HG02943 (cell line): ENCODE measurements at regions not wholly inside any gene's neighbourhood (a gene's known extent, or its start where the extent isn't known, plus 50 kb on each side); places are given as distances from the start of the nearest gene placed in this dataset.

Source experiments
- ATAC-seq: cut with Tn5 transposase; IDR thresholded peaks from one replicate; pipeline ENCODE4 v1.9.1; 2021; ENCODE audit warnings: mild to moderate bottlenecking, low read depth, moderate library complexity; ENCODE audit not compliant: unreplicated experiment

DNA sequence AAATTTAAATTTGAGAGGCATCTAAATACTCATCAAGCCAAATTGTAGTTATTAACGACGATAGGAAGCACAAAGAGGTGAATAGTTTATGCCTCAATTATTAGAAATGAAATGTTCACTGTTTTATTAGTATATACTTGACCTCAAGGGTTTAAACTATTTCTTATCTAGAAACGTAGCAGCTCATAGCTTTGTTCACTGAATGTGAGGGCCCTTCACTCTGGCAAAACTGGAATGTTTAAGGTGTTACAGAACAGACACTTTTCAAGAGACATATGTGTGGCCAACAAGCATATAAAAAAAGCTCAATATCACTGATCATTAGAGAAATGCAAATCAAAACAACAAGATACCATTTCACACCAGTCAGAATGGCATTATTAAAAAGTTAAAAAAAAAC, 151.2 kb upstream of the KCNN2 start:
- no peak for ATAC-seq

DNA sequence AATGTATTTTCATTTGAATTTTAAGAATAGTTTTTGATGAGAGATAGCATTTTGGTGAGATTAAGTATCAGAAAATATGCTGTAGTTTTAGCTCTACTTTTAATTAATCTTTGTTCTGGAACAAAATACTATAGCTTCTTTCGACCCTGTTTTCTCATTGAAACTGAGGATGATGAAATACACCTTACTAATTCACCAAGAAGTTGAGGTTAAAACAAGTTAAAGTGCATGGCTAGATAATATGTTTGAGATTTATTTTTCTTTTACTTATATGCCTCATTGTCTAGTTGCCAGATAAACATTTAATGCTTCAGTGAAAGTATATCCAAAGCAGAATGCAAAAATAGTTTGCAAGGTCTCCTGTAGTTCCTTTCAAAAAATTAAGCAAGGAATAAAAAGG, 140.1 kb upstream of the KCNN2 start:
- ATAC-seq, result no peak

DNA sequence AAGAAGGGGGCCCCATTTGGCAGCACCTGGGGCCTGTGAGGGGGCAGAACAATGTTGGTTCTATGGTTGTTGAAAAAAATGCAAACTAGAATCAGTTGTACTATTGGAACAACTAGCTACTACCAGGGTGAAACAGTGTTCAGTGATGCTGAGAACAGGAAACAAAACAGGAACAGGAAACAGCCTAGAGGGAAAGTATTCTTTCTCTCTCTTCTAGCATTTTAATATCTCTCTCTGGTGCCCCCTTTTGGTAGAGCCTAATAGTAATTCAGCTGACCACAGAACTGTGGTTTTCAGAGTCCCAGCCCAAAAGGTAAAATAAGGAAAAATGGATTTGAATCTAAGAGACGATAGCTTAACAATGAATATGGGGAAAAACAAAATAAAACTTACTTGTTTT, 138.0 kb upstream of the KCNN2 start:
- no peak for ATAC-seq

DNA sequence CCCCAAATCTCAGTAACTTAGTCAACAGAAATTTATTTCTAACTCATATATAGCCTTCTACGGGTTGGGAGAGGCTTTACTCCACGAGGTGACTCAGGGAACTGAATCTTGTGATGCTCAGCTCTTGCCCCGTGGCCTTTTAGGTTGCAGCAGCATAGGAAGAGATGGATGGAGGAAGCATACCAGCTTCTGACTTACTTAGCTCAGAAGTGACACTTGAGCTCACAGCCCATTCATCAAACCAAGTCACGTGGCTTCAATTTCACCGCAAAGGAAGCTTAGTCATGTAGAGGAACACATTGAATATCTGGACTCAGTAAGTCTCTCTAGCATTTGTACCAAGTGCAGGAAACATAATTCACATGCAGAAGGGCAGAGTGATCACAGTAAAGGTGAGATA, 124.1 kb upstream of the KCNN2 start:
- no peak for ATAC-seq

DNA sequence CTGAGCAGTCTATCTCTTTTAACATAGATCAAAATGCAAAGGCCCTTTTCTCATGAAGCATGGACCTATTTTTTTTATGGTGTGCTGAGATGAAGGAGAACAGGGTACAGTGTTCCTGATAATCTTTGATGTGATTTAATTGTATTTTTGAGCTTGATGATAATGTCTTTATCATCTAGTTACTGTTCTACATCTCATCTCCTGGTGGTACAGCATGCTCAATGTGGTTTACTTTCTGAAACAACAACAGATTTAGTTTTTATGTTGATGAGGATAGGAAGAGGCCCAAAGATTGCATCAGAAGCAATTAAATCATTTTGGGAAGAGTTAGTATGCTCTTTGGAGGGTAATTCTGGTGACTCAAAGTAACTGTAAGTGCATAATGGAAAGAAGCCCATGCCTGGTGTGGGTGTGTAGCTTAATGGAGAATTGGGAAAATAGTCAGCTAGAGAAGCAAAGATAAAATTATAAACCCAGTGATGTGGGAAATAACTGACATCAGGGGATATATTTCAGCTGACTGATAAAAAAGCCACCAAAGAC, 123.0 kb upstream of the KCNN2 start:
- ATAC-seq, result no peak

DNA sequence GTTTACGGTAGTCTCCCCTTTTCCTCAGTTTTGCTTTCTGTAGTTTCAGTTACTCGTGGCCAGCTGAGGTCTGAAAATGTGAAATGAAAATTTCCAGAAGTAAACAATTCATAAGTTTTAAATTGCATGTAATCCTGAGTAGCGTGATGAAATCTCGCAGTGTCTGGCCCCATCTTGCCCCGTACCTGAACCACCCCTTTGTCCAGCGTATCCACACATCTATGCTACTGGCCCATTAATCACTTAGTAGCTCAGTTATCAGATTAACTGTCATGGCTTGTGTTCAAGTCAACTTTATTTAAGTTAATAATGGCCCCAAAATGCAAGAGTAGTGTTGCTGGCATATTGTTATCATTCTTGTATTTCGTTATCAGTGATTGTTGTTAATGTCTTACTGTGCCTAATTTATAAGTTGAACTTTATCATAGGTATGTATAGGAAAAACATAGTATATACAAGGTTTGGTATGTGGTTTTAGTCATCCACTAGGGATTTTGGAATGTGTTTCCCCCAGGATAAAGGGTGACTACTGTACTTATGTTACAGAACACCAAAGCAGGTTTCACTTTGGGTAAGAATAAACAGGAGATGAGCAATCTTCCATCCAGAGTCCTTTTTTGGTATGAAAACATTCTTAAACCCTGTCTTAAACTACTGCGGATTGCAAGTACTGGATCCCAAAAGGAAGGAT, 118.4 kb upstream of the KCNN2 start:
- ATAC-seq, result no peak

DNA sequence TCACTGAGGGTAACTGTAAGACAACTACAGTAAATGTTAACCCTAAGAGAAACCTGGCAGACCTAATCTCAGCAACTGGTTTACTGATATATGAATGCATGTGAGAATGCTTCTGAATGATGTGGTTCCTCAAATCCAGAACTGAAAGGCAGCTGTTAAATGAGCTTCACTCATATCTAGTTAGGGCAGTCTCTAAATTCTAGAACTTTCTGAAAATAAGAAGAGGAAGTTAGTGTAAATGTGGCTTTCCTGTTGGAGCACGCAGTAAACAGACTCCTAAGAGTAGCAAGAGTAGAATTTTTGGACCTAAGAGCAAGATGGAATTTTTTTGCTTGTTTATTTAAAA, 117.9 kb upstream of the KCNN2 start:
- ATAC-seq, result no peak

DNA sequence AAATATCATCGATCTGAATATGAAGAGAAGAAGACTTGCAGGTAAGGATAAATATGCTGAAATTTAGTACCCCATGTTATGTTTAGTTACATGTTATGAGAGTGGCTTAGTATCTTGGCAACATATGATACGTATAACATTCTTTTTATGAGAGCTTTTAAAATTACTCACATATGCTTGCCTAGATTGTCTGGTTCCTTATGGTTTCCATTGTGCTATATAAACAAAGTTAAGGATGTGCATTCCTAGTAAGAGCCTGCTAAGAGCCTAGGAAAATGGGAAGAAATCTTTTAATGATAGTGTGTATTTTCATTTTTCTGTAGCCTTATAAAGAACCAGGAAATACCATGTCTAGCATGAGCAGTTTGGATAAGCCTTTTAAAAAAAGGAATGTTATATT, 112.0 kb upstream of the KCNN2 start:
- ATAC-seq, result no peak

DNA sequence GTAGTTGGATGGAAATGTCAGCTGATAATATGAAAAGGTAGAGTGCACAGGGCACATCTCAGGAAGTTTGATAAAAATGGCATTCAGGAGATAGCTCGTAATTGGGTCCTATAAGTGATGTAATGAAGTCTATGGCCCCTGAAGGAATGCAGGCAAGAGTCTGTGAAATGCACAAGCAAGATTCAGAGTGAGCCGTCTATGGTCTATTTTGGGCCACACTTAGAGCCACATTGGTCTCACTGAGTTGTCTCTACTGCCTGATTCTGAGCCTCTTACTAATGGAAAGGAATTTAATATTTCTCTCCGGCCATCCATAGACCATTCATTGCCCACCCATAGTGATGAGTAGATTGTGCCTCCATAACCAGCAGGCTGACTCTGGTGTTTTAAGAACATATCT, 111.3 kb upstream of the KCNN2 start:
- no peak for ATAC-seq

DNA sequence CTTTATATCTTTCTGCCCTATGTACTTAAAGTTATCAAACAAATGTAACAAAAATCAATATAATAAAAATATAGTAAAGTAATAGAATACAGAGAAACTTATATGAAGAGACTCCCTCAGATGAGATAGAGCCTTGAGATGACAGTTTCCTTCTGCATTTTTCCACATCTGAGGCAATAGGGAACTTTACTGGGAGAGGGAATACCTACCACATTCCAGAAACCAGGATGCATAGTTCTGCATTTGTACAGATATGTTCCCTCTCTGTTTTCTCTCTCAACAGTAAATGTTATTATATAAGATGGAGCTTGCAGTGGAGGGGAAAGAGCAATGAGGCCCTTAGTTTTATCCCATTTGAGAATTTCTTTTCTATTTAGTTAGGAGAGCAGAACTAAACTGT, 109.6 kb upstream of the KCNN2 start:
- ATAC-seq, result no peak

DNA sequence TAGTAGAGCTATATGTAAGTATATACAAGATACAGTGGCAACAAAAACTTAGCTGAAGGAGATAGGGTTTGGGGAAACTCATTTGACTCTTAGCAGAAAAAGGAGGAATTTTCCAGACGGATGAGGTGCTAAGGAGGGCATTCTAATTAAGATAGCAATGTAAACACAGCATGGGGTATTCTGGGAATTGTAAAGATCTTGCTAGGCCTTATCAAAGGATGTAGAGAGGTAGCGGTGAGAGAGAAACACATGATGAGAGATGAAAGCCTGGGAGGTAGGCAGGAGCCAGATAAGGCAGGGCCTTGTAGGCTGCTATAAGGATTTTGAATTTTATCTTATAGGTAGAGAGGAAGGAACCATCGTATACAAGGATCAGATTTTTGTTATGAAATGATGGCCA, 106.6 kb upstream of the KCNN2 start:
- no peak for ATAC-seq

DNA sequence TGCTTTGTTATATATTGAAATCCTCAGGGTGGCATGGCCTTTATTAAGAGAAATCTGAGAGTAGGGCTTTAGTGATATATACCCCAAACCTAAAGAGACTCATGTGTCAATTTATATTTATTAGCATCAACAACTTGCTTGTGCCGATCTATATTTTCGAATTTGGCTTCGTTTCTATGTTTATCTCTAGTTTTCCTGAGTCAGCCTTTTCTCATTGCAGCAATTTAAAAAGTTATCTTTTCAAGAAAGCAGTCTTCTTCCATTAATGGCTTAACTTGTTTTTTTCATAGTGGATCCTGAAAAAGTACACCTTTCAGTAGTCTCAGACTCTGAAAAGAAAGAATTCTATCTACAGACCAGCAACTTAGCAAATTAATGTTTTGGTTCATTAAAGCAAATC, 99.9 kb upstream of the KCNN2 start:
- no peak for ATAC-seq

DNA sequence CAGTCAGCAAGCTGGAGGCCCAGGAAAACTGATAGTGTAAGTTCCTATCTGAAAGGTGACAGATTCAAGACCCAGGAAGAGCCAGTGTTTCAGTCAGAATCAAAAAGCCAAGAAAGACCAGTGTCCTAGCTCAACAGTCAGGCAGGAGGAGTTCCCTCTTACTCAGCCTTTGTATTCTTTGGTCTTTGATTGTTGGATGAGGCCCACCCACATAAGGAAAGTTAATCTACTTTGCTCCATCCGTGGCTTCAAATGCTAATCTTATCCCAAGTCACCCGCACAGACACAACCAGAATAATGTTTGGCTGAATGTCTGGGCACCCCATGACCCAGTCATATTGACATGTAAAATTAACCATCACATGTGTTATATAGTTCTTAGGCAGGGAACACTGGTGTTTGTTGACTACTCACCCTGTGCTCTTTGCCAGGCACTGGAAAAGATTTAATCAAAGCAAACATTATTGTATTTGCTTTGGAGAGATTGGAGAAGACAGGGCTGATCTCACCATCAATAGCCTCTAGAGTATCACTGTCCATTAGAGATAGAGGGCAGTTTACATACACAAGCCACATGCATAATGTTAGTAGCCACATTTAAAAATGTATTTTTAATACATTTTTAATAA, 96.3 kb upstream of the KCNN2 start:
- ATAC-seq, result no peak

DNA sequence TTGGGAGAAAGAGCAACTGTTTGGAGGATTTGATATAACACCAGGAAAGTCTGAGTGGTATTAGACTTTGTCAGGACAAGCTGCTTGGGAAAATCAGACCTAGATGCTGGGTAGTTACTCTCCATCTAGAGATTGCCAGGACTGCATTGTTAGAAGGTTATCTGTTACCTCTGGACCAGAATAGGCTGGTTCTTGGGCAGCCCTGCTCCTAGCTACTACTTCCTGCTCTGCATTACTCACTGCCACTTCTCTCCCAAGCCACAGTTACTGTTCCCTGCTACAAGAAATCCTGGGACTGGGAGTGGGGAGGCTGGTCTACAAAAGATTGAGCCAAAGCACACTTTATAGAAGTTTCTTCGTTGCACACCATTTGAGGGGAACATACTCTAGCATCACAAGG, 95.5 kb upstream of the KCNN2 start:
- ATAC-seq, result no peak

DNA sequence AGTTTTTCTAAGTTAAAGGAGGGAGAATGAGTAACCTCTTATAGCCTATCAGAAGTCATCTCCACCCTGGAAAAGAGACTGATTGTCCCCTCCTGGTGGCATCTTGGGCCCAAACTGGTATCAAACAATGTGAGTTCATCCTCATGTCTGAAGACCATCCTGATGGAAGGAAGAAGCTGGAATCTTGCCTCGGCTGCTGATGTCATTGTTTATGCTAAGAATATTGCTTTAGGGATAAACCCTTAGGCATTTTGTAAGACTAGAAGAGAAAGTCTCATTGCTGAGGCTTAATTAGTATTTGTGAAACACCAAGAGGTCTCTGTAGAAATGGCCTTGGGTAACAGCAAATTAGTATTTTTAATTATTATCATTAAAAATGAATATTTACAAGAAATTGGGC, 65.7 kb upstream of the KCNN2 start:
- ATAC-seq, result no peak

DNA sequence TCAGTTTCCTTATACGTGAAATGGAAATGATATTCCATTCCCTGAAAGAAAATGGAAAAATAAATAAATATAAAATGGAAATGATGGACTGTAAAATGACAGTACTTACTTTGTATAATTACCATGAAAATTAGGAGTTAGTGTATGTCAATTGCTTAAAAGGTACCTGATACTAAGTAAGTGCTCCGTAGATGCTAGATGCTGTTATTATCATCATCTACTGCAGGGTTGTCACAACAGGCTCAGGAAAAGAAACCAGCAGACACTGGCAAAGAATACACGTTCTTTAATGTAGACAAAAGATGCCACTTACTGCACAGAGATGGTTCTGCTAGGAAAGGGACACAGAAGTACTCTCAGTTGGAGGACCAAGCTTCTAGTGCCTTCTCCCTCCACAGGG, 64.0 kb upstream of the KCNN2 start:
- ATAC-seq, result no peak

DNA sequence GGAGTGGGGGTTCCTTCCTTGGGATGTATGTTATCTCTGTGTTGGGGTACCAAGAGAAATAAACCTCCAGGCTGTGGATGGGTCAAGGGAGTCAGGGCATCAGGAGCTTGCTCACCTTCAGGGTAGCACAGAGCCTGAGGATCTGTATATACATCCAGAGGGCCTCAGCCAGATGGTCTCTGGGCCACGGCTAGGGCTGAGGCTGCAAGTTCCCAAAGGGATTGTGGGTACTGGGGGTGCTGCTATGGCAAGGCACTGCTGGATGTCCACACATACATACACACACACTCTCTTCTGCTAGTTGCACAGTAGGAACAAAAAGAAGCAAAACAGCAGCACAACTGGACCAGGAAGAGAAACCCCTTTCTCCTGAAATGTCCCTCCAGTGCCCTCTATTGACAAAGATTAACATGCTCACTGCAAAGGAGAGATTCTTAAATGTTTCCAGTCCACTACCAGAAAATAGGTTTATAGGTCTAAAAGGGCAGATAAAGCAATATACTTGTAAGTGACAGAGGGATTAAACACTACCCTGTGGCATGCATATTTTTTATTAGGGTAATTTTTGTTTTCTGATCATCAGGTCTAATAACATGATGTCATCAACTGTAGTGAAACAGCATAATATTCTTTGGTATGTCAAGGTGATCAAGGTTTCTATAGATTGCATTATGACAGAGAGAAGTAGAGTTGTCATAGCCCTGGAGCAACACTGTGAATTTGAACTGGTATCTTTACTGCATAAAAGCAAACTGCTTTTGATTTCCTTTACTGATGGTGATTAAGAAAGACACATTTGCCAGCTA, 56.3 kb upstream of the KCNN2 start:
- no peak for ATAC-seq

DNA sequence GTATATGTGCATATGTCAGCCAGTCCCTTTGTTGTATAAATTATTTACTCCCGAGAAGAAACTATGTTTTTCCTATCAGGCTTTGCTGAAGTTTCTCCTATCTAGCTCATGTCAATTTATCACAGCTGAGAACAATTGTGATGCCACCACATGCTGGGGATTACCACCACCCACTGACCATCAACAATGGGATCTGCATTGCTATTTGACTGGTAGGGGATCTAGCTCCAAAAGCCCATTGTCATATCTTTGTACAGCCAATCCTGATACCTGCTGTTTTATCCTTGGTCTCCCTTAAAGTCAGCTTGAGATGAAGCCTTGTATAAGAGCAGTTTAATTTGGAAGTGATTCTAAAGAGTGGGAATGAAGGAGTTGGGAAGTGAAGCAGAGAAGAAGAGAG, 53.9 kb upstream of the KCNN2 start:
- ATAC-seq, result no peak

DNA sequence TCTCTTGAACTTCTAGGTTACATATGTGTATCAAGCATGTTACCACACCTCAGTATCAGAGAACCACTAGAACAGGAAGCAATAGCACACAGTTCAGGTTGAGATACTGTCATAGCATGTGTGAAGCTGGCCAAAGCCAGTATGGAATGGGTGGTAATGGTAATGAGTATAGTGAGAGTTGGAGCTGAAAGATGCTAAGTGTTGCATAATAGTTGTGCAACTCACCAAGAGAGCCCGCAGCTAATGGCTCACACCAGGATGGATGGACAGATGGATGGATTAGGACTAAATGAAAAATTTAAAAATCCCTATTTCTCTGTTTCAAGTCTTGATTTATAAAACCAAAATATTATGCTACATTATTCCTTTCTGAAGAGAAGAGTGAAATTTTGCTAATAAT, 53.4 kb upstream of the KCNN2 start:
- no peak for ATAC-seq

DNA sequence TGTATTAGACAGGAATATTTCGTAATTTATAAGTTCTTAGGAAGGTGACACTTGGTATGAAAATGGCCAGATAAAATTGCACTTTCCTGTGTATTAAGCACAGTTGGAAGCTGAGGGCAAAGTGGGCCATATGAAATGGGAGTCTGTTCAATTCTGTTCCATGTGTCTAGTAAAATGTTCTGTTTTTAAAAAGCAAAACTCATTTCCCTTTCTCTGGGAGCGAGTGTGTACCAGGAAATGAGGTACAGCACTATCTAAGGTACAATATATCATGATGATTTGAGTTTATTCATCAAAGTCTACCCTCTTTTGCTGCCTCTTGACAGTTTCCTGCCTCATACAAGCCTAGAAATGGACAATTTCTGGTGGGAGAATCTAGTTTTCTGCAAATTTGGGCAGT, 51.2 kb upstream of the KCNN2 start:
- ATAC-seq, result no peak

DNA sequence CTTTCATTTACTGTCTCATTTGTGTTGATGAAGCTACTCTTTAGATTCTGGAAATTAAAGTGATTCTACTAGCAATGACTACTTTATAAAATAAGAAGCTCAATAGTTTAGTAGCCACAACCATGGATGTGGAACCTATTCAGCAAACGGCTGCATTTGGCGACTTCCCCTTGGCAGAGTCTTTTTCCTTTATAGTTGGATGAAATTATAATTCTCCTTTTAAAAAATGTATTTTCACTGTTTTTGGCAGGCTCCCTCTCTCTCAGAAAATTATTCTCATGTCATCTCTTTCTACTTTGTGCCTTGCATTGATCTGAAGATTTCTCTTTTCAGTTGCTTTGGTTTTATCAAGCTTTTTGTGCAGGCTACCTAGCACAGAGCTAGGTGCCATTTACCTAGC, 50.6 kb upstream of the KCNN2 start:
- no peak for ATAC-seq

DNA sequence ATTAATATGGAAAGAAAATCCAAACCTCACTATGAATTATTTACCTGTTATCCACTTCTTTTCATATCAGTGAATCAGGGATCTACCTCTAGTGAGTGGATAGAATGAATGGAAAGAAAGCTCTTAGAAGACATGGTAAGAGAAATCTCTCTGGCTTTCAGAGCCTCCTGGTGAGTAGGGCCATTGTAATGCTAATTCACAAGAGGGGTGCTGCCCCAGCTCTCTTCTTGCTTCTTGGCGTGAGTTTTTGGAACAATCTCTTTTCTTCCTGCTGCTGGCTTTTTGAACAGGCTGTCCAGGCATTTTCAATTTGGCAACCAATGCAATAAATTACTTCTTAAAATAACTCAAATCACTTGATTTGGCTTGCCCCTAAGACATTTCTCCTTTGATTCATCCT, 49.9 kb upstream of the KCNN2 start:
- ATAC-seq, result no peak
